ENCODE measurements at regions not wholly inside any gene's neighbourhood (a gene's known extent, or its start where the extent isn't known, plus 50 kb on each side); places are given as distances from the start of the nearest gene placed in this dataset.

GRCh38 chrX:6924443-6925077 lies 223.0 kb upstream of the STS start:
- TF ChIP-seq MAX (IDR thresholded peaks at IDR 0.05) (no peak), YY1 (IDR thresholded peaks at IDR 0.05; ENCODE audit: low read depth) (no peak), RAD21 (IDR thresholded peaks at IDR 0.05; ENCODE audit: low read depth) (no peak), CEBPB (IDR thresholded peaks at IDR 0.05) (no peak), CREB1 (IDR thresholded peaks at IDR 0.05; ENCODE audit: low read depth) (no peak), TAF1 (IDR thresholded peaks at IDR 0.05; ENCODE audit: low read depth) (no peak), USF1 (IDR thresholded peaks at IDR 0.05) (no peak), EGR1 (IDR thresholded peaks at IDR 0.05) (no peak), ZBTB7A (IDR thresholded peaks at IDR 0.05; ENCODE audit: low read depth) (no peak), TEAD4 (IDR thresholded peaks at IDR 0.05) (no peak), TCF12 (IDR thresholded peaks at IDR 0.05; ENCODE audit: low read depth) (no peak), NFIC (IDR thresholded peaks at IDR 0.05) (no peak), FOXM1 (IDR thresholded peaks at IDR 0.05; ENCODE audit: borderline replicate concordance, low read depth) (no peak), EP300 (IDR thresholded peaks at IDR 0.05; ENCODE audit: borderline replicate concordance) (no peak)
- TF ChIP-seq, protein P1, sequence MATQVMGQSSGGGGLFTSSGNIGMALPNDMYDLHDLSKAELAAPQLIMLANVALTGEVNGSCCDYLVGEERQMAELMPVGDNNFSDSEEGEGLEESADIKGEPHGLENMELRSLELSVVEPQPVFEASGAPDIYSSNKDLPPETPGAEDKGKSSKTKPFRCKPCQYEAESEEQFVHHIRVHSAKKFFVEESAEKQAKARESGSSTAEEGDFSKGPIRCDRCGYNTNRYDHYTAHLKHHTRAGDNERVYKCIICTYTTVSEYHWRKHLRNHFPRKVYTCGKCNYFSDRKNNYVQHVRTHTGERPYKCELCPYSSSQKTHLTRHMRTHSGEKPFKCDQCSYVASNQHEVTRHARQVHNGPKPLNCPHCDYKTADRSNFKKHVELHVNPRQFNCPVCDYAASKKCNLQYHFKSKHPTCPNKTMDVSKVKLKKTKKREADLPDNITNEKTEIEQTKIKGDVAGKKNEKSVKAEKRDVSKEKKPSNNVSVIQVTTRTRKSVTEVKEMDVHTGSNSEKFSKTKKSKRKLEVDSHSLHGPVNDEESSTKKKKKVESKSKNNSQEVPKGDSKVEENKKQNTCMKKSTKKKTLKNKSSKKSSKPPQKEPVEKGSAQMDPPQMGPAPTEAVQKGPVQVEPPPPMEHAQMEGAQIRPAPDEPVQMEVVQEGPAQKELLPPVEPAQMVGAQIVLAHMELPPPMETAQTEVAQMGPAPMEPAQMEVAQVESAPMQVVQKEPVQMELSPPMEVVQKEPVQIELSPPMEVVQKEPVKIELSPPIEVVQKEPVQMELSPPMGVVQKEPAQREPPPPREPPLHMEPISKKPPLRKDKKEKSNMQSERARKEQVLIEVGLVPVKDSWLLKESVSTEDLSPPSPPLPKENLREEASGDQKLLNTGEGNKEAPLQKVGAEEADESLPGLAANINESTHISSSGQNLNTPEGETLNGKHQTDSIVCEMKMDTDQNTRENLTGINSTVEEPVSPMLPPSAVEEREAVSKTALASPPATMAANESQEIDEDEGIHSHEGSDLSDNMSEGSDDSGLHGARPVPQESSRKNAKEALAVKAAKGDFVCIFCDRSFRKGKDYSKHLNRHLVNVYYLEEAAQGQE (IDR thresholded peaks at IDR 0.05; ENCODE audit: low read depth), result no peak

DNA sequence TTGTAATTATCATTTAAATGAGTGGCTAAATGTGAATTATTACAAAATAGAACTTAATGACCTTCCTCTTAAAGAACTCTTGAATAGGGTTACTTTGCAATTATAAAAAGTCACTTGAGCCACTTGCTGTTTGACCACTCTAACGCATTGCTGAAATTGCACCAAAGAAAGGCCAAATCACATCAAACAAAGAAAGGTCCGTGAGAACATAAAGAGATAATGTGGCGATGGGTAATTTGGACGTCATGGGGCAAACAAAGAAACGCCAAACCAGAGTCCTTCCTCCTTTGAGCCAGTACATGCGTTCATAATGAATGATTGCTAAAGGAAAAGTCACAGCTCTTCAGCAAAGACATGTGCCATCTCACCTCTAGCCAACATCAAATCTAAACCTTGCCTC lies 229.8 kb upstream of the STS start:
- TF ChIP-seq CEBPB (IDR thresholded peaks at IDR 0.05), result no peak
- no peak for TF ChIP-seq ZBTB7A (IDR thresholded peaks at IDR 0.05; ENCODE audit: low read depth)
- TF ChIP-seq TEAD4 (IDR thresholded peaks at IDR 0.05), result no peak
- no peak for TF ChIP-seq FOXM1 (IDR thresholded peaks at IDR 0.05; ENCODE audit: borderline replicate concordance, low read depth)
- no peak for TF ChIP-seq TAF1 (IDR thresholded peaks at IDR 0.05; ENCODE audit: low read depth)
- TF ChIP-seq, protein P1 (IDR thresholded peaks at IDR 0.05; ENCODE audit: low read depth), result no peak
- TF ChIP-seq USF1 (IDR thresholded peaks at IDR 0.05), result no peak
- no peak for TF ChIP-seq RAD21 (IDR thresholded peaks at IDR 0.05; ENCODE audit: low read depth)
- no peak for TF ChIP-seq TCF12 (IDR thresholded peaks at IDR 0.05; ENCODE audit: low read depth)
- no peak for TF ChIP-seq CREB1 (IDR thresholded peaks at IDR 0.05; ENCODE audit: low read depth)
- TF ChIP-seq EGR1 (IDR thresholded peaks at IDR 0.05), result no peak
- no peak for TF ChIP-seq MAX (IDR thresholded peaks at IDR 0.05)
- TF ChIP-seq EP300 (IDR thresholded peaks at IDR 0.05; ENCODE audit: borderline replicate concordance), result no peak
- TF ChIP-seq NFIC (IDR thresholded peaks at IDR 0.05), result no peak
- TF ChIP-seq YY1 (IDR thresholded peaks at IDR 0.05; ENCODE audit: low read depth), result no peak

GRCh38 chrX:6910218-6910617 lies 237.3 kb upstream of the STS start:
- no peak for TF ChIP-seq ZBTB7A (IDR thresholded peaks at IDR 0.05; ENCODE audit: low read depth)
- TF ChIP-seq CREB1 (IDR thresholded peaks at IDR 0.05; ENCODE audit: low read depth), result no peak
- TF ChIP-seq TEAD4 (IDR thresholded peaks at IDR 0.05), result no peak
- TF ChIP-seq TAF1 (IDR thresholded peaks at IDR 0.05; ENCODE audit: low read depth), result no peak
- no peak for TF ChIP-seq CEBPB (IDR thresholded peaks at IDR 0.05)
- TF ChIP-seq USF1 (IDR thresholded peaks at IDR 0.05), result no peak
- TF ChIP-seq MAX (IDR thresholded peaks at IDR 0.05), result no peak
- no peak for TF ChIP-seq TCF12 (IDR thresholded peaks at IDR 0.05; ENCODE audit: low read depth)
- TF ChIP-seq, protein P1 (IDR thresholded peaks at IDR 0.05; ENCODE audit: low read depth), result no peak
- TF ChIP-seq NFIC (IDR thresholded peaks at IDR 0.05), result no peak
- TF ChIP-seq YY1 (IDR thresholded peaks at IDR 0.05; ENCODE audit: low read depth), result no peak
- TF ChIP-seq EGR1 (IDR thresholded peaks at IDR 0.05), result no peak
- TF ChIP-seq EP300 (IDR thresholded peaks at IDR 0.05; ENCODE audit: borderline replicate concordance), result no peak
- no peak for TF ChIP-seq RAD21 (IDR thresholded peaks at IDR 0.05; ENCODE audit: low read depth)
- no peak for TF ChIP-seq FOXM1 (IDR thresholded peaks at IDR 0.05; ENCODE audit: borderline replicate concordance, low read depth)
